ENCODE measurements at regions not wholly inside any gene's neighbourhood (a gene's known extent, or its start where the extent isn't known, plus 50 kb on each side); places are given as distances from the start of the nearest gene placed in this dataset.

DNA sequence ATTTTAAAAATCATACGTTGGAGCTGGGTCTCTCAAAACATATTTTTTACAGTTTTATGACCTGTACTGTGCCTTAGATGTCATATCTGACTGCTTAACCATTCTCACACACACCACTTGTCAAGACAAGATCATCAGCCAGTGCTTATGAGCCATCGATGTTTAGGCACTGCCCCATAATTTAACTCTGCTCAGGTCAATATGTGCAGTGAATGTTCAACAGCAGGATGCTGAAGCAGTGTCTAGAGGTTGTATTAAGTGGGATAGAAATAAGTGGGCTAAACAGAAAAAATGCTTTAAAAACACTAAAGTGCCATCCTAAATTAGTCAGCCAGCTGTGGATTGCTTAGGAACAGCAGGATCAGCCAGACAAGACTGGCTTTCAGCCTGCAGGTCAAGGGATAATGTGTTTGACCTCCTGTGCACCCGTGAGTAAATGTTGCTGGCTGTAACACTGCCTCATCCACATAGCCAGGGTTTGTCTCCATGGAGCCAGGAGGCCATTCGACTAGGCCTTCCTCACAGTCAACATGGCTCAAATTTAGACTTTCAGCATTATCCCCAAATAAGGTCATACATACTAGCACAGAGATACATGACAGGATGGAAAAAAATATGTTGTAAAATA is 139.0 kb upstream of the NXPH2 start:
- Histone ChIP-seq H3K9me3 (no peaks in the 10 kb centered on the region), H3K4me1 (no peaks in the 10 kb centered on the region), H3K4me3 (ENCODE audit: low read depth, low read length) (no peak overlapping the region), H3K36me3 (ENCODE audit: control insufficient read depth, insufficient read depth, low read length) (no peaks in the 10 kb centered on the region), H3K27me3 (replicated peaks; ENCODE audit: control insufficient read depth, insufficient read depth, low read length) (no peaks in the 10 kb centered on the region)
- peaks cover 4% of the 10 kb centered on the region for H3K27me3 Mint-ChIP-seq (ENCODE audit: insufficient read depth, unreplicated experiment)
- intact Hi-C loops (cut with micrococcal nuclease; ENCODE audit: unreplicated experiment) = no loop called here
- no peak for DNase-seq
- TF ChIP-seq, protein P1, sequence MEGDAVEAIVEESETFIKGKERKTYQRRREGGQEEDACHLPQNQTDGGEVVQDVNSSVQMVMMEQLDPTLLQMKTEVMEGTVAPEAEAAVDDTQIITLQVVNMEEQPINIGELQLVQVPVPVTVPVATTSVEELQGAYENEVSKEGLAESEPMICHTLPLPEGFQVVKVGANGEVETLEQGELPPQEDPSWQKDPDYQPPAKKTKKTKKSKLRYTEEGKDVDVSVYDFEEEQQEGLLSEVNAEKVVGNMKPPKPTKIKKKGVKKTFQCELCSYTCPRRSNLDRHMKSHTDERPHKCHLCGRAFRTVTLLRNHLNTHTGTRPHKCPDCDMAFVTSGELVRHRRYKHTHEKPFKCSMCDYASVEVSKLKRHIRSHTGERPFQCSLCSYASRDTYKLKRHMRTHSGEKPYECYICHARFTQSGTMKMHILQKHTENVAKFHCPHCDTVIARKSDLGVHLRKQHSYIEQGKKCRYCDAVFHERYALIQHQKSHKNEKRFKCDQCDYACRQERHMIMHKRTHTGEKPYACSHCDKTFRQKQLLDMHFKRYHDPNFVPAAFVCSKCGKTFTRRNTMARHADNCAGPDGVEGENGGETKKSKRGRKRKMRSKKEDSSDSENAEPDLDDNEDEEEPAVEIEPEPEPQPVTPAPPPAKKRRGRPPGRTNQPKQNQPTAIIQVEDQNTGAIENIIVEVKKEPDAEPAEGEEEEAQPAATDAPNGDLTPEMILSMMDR (IDR thresholded peaks at IDR 0.05; ENCODE audit: insufficient read depth in 1 of 2, low read depth in 1 of 2, low read length in 1 of 2, severe bottlenecking in 1 of 2, unreplicated experiment in 1 of 2) = no peak
- ChIA-PET CTCF (no interaction called here), POLR2A (no interaction called here)
- no peaks in the 10 kb centered on the region for H3K4me1 Mint-ChIP-seq (ENCODE audit: low read depth, unreplicated experiment)
- H3K9me3 Mint-ChIP-seq (ENCODE audit: unreplicated experiment) = no peaks in the 10 kb centered on the region
- H3K27ac Mint-ChIP-seq (ENCODE audit: unreplicated experiment) = no peak overlapping the region
- H3K36me3 Mint-ChIP-seq (ENCODE audit: insufficient read depth, unreplicated experiment) = no peaks in the 10 kb centered on the region
- no peak overlapping the region for H3K4me3 Mint-ChIP-seq (ENCODE audit: unreplicated experiment)
- BruUV-seq (replicated peaks) = no TSS peak

DNA sequence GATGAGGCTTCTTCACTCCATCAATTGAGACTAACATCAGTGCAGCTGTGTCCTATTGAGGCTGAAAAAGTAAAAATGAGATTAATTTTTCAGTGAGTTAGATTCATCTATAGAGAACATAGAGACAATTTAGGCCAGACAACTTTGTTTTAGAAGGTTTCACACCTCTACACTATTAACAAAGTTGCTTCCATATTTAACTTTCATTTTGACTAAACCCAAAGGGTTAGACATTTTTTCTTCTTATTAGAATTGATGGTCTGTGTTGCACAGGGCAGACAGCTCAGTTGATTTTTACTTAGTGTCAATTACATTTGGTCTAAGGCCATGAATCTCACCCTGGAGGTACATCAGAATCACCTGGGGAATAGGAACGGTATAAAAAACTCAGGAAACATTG is 130.2 kb upstream of the NXPH2 start:
- peaks cover 4% of the 10 kb centered on the region for H3K27me3 Mint-ChIP-seq (ENCODE audit: insufficient read depth, unreplicated experiment)
- TF ChIP-seq, protein P1 (IDR thresholded peaks at IDR 0.05; ENCODE audit: insufficient read depth in 1 of 2, low read depth in 1 of 2, low read length in 1 of 2, severe bottlenecking in 1 of 2, unreplicated experiment in 1 of 2) = no peak
- CTCF ChIA-PET = no interaction called here
- no peak overlapping the region for H3K27ac Mint-ChIP-seq (ENCODE audit: unreplicated experiment)
- Histone ChIP-seq H3K4me1 (no peaks in the 10 kb centered on the region), H3K27me3 (replicated peaks; ENCODE audit: control insufficient read depth, insufficient read depth, low read length) (no peaks in the 10 kb centered on the region), H3K36me3 (ENCODE audit: control insufficient read depth, insufficient read depth, low read length) (no peaks in the 10 kb centered on the region), H3K9me3 (no peaks in the 10 kb centered on the region), H3K4me3 (ENCODE audit: low read depth, low read length) (no peak overlapping the region)
- POLR2A ChIA-PET = no interaction called here
- H3K36me3 Mint-ChIP-seq (ENCODE audit: insufficient read depth, unreplicated experiment) = no peaks in the 10 kb centered on the region
- DNase-seq = no peak
- intact Hi-C loops (cut with micrococcal nuclease; ENCODE audit: unreplicated experiment) = no loop called here
- no peak overlapping the region for H3K4me3 Mint-ChIP-seq (ENCODE audit: unreplicated experiment)
- H3K4me1 Mint-ChIP-seq (ENCODE audit: low read depth, unreplicated experiment) = no peaks in the 10 kb centered on the region
- peaks cover 10% of the 10 kb centered on the region for H3K9me3 Mint-ChIP-seq (ENCODE audit: unreplicated experiment)
- no TSS peak for BruUV-seq (replicated peaks)

DNA sequence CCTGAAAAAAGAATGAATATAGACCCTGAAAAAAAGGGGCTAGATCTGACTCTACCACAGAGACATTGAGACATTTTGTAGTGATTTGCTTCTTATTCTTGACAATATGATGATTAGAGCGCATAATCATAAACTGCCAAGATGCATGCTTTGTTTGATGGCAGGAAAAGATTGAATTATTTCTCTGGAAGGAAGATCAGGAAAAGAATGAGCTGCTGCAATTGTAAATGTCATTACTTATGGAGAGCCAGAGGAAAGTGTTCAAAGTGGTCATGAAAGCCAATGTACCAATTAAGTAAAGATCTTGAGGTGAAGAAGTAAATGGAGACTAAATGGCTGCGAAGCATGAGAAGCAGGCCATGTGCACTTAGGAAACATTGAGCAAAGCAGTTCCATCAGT is 126.4 kb upstream of the NXPH2 start:
- H3K36me3 Mint-ChIP-seq (ENCODE audit: insufficient read depth, unreplicated experiment) = no peaks in the 10 kb centered on the region
- TF ChIP-seq, protein P1 (IDR thresholded peaks at IDR 0.05; ENCODE audit: insufficient read depth in 1 of 2, low read depth in 1 of 2, low read length in 1 of 2, severe bottlenecking in 1 of 2, unreplicated experiment in 1 of 2) = no peak
- intact Hi-C loops (cut with micrococcal nuclease; ENCODE audit: unreplicated experiment) = no loop called here
- Histone ChIP-seq H3K4me3 (ENCODE audit: low read depth, low read length) (no peak overlapping the region), H3K4me1 (no peaks in the 10 kb centered on the region), H3K36me3 (ENCODE audit: control insufficient read depth, insufficient read depth, low read length) (no peaks in the 10 kb centered on the region), H3K9me3 (no peaks in the 10 kb centered on the region), H3K27me3 (replicated peaks; ENCODE audit: control insufficient read depth, insufficient read depth, low read length) (no peaks in the 10 kb centered on the region)
- ChIA-PET CTCF (no interaction called here), POLR2A (no interaction called here)
- no peak overlapping the region for H3K27ac Mint-ChIP-seq (ENCODE audit: unreplicated experiment)
- DNase-seq = no peak
- peaks cover 2% of the 10 kb centered on the region for H3K27me3 Mint-ChIP-seq (ENCODE audit: insufficient read depth, unreplicated experiment)
- no peak overlapping the region for H3K4me3 Mint-ChIP-seq (ENCODE audit: unreplicated experiment)
- H3K9me3 Mint-ChIP-seq (ENCODE audit: unreplicated experiment) = peaks cover 6% of the 10 kb centered on the region
- BruUV-seq (replicated peaks) = no TSS peak
- no peaks in the 10 kb centered on the region for H3K4me1 Mint-ChIP-seq (ENCODE audit: low read depth, unreplicated experiment)

Measured in Caco-2 (cell line).